ENCODE measurements at regions not wholly inside any gene's neighbourhood (a gene's known extent, or its start where the extent isn't known, plus 50 kb on each side); places are given as distances from the start of the nearest gene placed in this dataset.

DNA sequence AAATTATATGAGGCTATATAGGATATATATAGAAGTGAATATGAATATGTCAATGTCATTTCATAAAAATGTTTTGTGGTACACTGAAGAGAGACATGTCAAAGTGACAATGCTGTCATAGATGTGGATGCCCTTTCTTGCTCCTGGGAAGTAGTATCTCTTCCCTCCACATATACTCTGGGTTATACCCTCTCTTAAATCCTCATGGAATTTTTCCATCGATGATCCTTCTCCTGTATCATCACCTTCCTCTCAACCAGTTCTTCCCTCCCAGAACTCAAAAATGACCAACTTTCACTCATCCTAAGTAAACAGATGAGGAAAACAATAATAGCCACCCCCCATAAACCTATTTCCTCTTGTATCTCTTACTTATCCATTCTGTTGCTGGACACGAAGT, 351.5 kb downstream of the USP25 start:
- Histone ChIP-seq H2BK120ac (ENCODE audit: insufficient read depth, low read length, poor library complexity) (no peak overlapping the region), H4K12ac (ENCODE audit: low read depth, low read length) (no peak overlapping the region), H4K8ac (ENCODE audit: low read depth, low read length) (no peak overlapping the region), H3K14ac (ENCODE audit: low read length) (no peak overlapping the region), H3K4me3 (ENCODE audit: low read depth, low read length) (no peak overlapping the region), H3K4me2 (ENCODE audit: low read length) (no peak overlapping the region), H3K4me1 (ENCODE audit: control insufficient read depth in 1 of 2, insufficient read depth in 2 of 2, low read length in 2 of 2) (no peaks in the 10 kb centered on the region), H3K79me1 (ENCODE audit: low read length) (no peaks in the 10 kb centered on the region), H4K91ac (ENCODE audit: low read depth, low read length) (no peak overlapping the region), H2AFZ (ENCODE audit: insufficient read depth, low read length, poor library complexity) (no peak overlapping the region), H3K79me2 (ENCODE audit: control insufficient read depth, insufficient read depth, low read length, poor library complexity) (no peaks in the 10 kb centered on the region), H3K27ac (ENCODE audit: low read depth, low read length) (no peak overlapping the region), H3K9ac (ENCODE audit: low read length) (no peak overlapping the region), H3K9me3 (ENCODE audit: insufficient read depth, low read depth, low read length) (no peaks in the 10 kb centered on the region), H2BK12ac (ENCODE audit: low read length) (no peak overlapping the region), H2AK5ac (ENCODE audit: low read length) (no peak overlapping the region), H3K27me3 (ENCODE audit: insufficient read depth, low read length) (no peaks in the 10 kb centered on the region), H3K36me3 (ENCODE audit: control insufficient read depth in 1 of 2, insufficient read depth in 2 of 2, low read length in 2 of 2) (no peaks in the 10 kb centered on the region), H2BK5ac (ENCODE audit: low read depth, low read length, poor library complexity) (no peak overlapping the region), H3K18ac (ENCODE audit: low read length) (no peak overlapping the region), H3K4ac (ENCODE audit: low read depth, low read length) (no peak overlapping the region), H3K23ac (ENCODE audit: low read length) (no peak overlapping the region)
- DNase-seq = no peak
- no CpG with 5 or more reads among the region's 2 CpGs for WGBS (ENCODE audit: extremely low coverage, insufficient coverage, insufficient read length)

DNA sequence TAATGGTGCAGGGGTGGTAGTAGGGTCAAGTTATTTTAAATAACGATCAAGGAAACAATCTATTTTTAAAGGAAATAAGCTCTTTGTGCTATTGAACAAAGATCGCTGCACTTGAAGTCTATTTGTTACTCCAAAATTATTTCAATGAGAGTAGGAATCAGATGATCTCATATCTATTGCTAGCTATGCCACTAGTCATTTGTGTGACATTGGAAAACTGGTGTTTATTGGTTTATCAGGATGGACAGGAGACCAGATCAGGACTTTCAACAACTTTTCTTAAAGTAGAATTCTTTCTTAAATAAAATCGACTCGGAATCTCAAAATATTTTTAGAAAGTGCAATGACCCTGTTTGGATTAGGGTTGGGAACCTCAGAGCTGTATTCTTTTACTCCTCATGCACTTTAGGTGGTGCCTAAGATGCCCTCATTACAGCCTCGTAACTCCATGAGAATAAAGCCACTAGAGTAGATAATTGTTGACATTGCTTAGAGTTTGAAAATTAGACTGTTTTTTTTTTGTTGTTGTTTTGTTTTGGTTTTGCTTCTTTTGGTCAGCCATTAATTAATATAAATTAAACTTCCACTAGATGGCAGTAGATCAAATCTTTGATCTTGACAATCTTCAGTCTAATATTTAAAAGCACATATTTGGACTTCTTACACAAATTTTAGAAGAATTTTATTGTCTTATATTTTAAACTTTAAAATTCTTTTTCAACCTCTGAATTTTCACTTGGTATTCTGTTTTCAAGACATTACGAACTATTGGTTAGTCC, 352.4 kb downstream of the USP25 start:
- H2BK120ac ChIP-seq (ENCODE audit: insufficient read depth, low read length, poor library complexity) = no peak overlapping the region

DNA sequence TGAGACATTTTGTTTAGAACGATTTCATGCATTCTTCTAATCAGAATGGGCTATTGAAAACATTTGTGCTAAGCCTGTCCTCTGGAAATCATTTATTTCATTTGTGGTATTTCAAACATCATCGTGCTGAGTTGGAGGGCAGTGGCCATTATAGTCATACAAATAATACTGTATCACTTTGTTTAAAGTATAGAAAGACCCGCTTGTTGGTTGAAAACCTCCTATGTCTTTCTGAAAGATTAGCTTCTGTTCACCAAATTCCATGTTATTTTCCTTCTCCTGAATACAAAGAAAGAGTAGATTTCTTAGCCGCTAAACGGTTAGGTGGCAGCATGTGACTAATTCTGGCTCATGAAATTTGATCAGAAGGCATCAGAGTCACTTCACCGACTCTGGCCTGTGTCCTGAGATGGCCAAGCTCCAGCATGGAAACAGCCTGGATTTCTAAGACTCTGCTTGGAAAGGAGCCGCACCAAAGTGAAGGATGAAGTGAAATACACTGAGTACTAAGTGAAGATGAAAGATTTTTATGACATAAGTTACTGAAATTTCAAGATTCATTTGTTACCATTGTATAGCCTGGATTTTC, 355.1 kb downstream of the USP25 start:
- Histone ChIP-seq H3K4me1 (ENCODE audit: control insufficient read depth in 1 of 2, insufficient read depth in 2 of 2, low read length in 2 of 2) (no peaks in the 10 kb centered on the region), H3K4ac (ENCODE audit: low read depth, low read length) (no peak overlapping the region), H3K27ac (ENCODE audit: low read depth, low read length) (no peak overlapping the region), H3K4me3 (ENCODE audit: low read depth, low read length) (no peak overlapping the region), H3K23ac (ENCODE audit: low read length) (no peak overlapping the region), H3K27me3 (ENCODE audit: insufficient read depth, low read length) (no peaks in the 10 kb centered on the region), H3K18ac (ENCODE audit: low read length) (no peak overlapping the region), H3K36me3 (ENCODE audit: control insufficient read depth in 1 of 2, insufficient read depth in 2 of 2, low read length in 2 of 2) (no peaks in the 10 kb centered on the region), H3K9ac (ENCODE audit: low read length) (no peak overlapping the region), H4K12ac (ENCODE audit: low read depth, low read length) (no peak overlapping the region), H2AFZ (ENCODE audit: insufficient read depth, low read length, poor library complexity) (no peak overlapping the region), H3K9me3 (ENCODE audit: insufficient read depth, low read depth, low read length) (no peaks in the 10 kb centered on the region), H2BK12ac (ENCODE audit: low read length) (no peak overlapping the region), H3K14ac (ENCODE audit: low read length) (no peak overlapping the region), H2BK120ac (ENCODE audit: insufficient read depth, low read length, poor library complexity) (no peak overlapping the region), H3K79me1 (ENCODE audit: low read length) (no peaks in the 10 kb centered on the region), H4K91ac (ENCODE audit: low read depth, low read length) (no peak overlapping the region), H3K79me2 (ENCODE audit: control insufficient read depth, insufficient read depth, low read length, poor library complexity) (no peaks in the 10 kb centered on the region), H3K4me2 (ENCODE audit: low read length) (no peak overlapping the region), H4K8ac (ENCODE audit: low read depth, low read length) (no peak overlapping the region), H2AK5ac (ENCODE audit: low read length) (no peak overlapping the region), H2BK5ac (ENCODE audit: low read depth, low read length, poor library complexity) (no peak overlapping the region)
- no peak for DNase-seq
- WGBS (ENCODE audit: extremely low coverage, insufficient coverage, insufficient read length) = no CpG with 5 or more reads among the region's 7 CpGs

More for the DNA sequence above, 352.4 kb downstream of the USP25 start:
- Histone ChIP-seq H2AK5ac (ENCODE audit: low read length) (no peak overlapping the region), H2BK12ac (ENCODE audit: low read length) (no peak overlapping the region), H2BK5ac (ENCODE audit: low read depth, low read length, poor library complexity) (no peak overlapping the region), H3K27me3 (ENCODE audit: insufficient read depth, low read length) (no peaks in the 10 kb centered on the region), H2AFZ (ENCODE audit: insufficient read depth, low read length, poor library complexity) (no peak overlapping the region), H3K9me3 (ENCODE audit: insufficient read depth, low read depth, low read length) (no peaks in the 10 kb centered on the region), H3K14ac (ENCODE audit: low read length) (no peak overlapping the region), H3K4me2 (ENCODE audit: low read length) (no peak overlapping the region), H3K23ac (ENCODE audit: low read length) (no peak overlapping the region), H3K9ac (ENCODE audit: low read length) (no peak overlapping the region), H3K36me3 (ENCODE audit: control insufficient read depth in 1 of 2, insufficient read depth in 2 of 2, low read length in 2 of 2) (no peaks in the 10 kb centered on the region), H4K12ac (ENCODE audit: low read depth, low read length) (no peak overlapping the region), H3K79me1 (ENCODE audit: low read length) (no peaks in the 10 kb centered on the region), H3K79me2 (ENCODE audit: control insufficient read depth, insufficient read depth, low read length, poor library complexity) (no peaks in the 10 kb centered on the region), H3K4ac (ENCODE audit: low read depth, low read length) (no peak overlapping the region), H3K18ac (ENCODE audit: low read length) (no peak overlapping the region), H3K4me3 (ENCODE audit: low read depth, low read length) (no peak overlapping the region), H4K8ac (ENCODE audit: low read depth, low read length) (no peak overlapping the region), H4K91ac (ENCODE audit: low read depth, low read length) (no peak overlapping the region), H3K27ac (ENCODE audit: low read depth, low read length) (no peak overlapping the region), H3K4me1 (ENCODE audit: control insufficient read depth in 1 of 2, insufficient read depth in 2 of 2, low read length in 2 of 2) (no peaks in the 10 kb centered on the region)
- DNase-seq = peak in 1 of 2 donors; percentile 68
- WGBS (ENCODE audit: extremely low coverage, insufficient coverage, insufficient read length) = no CpG with 5 or more reads among the region's 6 CpGs

DNA sequence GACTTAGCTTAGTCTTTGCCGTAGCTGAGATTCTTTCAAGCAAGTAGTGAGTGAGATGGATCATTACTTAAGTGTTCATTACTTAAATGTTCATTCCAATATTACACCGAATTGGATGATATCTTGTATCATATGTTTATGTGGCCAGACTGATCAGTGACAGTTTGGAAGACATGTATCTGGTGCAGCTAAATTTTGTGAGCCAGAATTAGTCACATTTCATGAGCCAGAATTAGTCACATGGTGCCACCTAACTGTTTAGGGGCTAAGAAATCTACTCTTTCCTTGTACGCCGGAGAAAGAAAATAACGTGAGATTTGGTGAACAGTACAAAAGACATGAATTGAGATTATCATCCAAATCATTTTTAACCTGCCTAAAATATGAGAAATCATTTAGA, 355.6 kb downstream of the USP25 start:
- Histone ChIP-seq H4K8ac (ENCODE audit: low read depth, low read length) (no peak overlapping the region), H2BK12ac (ENCODE audit: low read length) (no peak overlapping the region), H3K79me2 (ENCODE audit: control insufficient read depth, insufficient read depth, low read length, poor library complexity) (no peaks in the 10 kb centered on the region), H2AK5ac (ENCODE audit: low read length) (no peak overlapping the region), H3K9ac (ENCODE audit: low read length) (no peak overlapping the region), H3K27ac (ENCODE audit: low read depth, low read length) (no peak overlapping the region), H3K4ac (ENCODE audit: low read depth, low read length) (no peak overlapping the region), H3K18ac (ENCODE audit: low read length) (no peak overlapping the region), H4K12ac (ENCODE audit: low read depth, low read length) (no peak overlapping the region), H3K14ac (ENCODE audit: low read length) (no peak overlapping the region), H3K4me1 (ENCODE audit: control insufficient read depth in 1 of 2, insufficient read depth in 2 of 2, low read length in 2 of 2) (no peaks in the 10 kb centered on the region), H3K23ac (ENCODE audit: low read length) (no peak overlapping the region), H3K9me3 (ENCODE audit: insufficient read depth, low read depth, low read length) (no peaks in the 10 kb centered on the region), H3K4me2 (ENCODE audit: low read length) (no peak overlapping the region), H4K91ac (ENCODE audit: low read depth, low read length) (no peak overlapping the region), H2BK120ac (ENCODE audit: insufficient read depth, low read length, poor library complexity) (no peak overlapping the region), H3K27me3 (ENCODE audit: insufficient read depth, low read length) (no peaks in the 10 kb centered on the region), H3K36me3 (ENCODE audit: control insufficient read depth in 1 of 2, insufficient read depth in 2 of 2, low read length in 2 of 2) (no peaks in the 10 kb centered on the region), H3K4me3 (ENCODE audit: low read depth, low read length) (no peak overlapping the region), H2BK5ac (ENCODE audit: low read depth, low read length, poor library complexity) (no peak overlapping the region), H3K79me1 (ENCODE audit: low read length) (no peaks in the 10 kb centered on the region), H2AFZ (ENCODE audit: insufficient read depth, low read length, poor library complexity) (no peak overlapping the region)
- DNase-seq = no peak
- WGBS (ENCODE audit: extremely low coverage, insufficient coverage, insufficient read length) = no CpG with 5 or more reads among the region's 5 CpGs
